HG03432 (cell line): ENCODE measurements at regions not wholly inside any gene's neighbourhood (a gene's known extent, or its start where the extent isn't known, plus 50 kb on each side); places are given as distances from the start of the nearest gene placed in this dataset.

Experiments
- ATAC-seq: cut with Tn5 transposase; IDR thresholded peaks from one replicate; pipeline ENCODE4 v1.9.1; 2021; ENCODE audit warnings: mild to moderate bottlenecking, moderate library complexity; ENCODE audit not compliant: unreplicated experiment

GRCh38 chr4:138697851-138698250, 317.7 kb upstream of the NOCT start:
- no peak for ATAC-seq

DNA sequence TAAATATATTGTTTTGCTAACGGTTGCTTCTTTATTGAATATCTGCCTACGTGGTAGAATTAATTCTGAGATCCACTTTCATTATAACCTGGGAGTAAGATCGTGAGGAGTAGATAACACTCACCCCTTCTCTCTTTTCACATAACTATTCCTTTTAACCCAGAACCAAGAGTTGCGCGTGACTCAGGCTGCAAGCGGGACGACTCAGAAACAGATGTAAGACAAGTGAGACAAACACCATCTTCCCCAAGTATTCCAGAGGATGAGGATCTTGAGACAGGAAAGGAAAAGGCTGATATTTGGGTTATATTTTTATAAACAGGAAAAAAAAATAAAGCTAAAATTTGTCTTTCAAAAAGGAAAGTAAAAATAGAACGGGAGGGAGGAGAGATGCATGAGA, 318.8 kb upstream of the NOCT start:
- ATAC-seq = no peak

GRCh38 chr4:138696058-138696457, 319.5 kb upstream of the NOCT start:
- ATAC-seq = no peak

GRCh38 chr4:138693526-138693925, 322.1 kb upstream of the NOCT start:
- no peak for ATAC-seq

- no peak for ATAC-seq
Measured at GRCh38 chr4:138692411-138692810, 323.2 kb upstream of the NOCT start.

DNA sequence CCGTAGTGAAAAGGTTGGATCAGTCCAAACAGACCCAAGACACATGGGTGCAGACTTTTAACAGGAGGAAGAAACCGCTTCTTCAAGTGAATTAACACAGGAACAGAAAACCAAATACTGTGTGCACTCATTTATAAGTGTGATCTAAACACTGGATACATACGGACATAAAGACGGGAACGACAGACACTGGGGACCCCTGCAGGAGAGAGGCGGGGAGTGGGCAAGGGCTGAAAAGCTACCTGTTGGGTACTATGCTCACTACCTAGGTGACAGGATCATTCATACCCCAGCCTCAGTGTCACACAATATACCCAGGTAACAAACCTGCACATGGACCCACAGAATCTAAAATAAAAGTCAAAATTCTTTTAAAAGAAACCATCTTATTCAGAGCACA, 326.0 kb upstream of the NOCT start:
- ATAC-seq = no peak

DNA sequence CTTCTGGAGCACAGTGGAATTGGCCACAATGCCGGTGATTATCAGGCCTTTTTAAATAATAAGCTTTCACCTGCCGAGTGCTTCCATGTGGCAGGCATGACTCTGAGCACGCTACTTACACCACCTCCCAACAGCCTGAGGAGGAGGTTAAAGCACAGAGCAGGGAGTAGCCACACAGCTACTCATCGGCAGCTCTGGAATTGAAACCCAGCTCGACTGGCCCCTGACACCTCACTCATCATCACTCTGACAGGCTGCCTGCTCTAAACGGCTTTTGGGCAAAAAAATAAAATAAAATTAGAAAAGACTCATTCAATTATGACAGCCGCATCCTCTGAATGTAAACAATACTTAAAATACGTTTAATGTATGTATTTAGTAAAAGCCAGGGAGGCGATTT, 326.4 kb upstream of the NOCT start:
- ATAC-seq = no peak

- no peak for ATAC-seq
Measured at GRCh38 chr4:138688408-138689085, 327.0 kb upstream of the NOCT start.

DNA sequence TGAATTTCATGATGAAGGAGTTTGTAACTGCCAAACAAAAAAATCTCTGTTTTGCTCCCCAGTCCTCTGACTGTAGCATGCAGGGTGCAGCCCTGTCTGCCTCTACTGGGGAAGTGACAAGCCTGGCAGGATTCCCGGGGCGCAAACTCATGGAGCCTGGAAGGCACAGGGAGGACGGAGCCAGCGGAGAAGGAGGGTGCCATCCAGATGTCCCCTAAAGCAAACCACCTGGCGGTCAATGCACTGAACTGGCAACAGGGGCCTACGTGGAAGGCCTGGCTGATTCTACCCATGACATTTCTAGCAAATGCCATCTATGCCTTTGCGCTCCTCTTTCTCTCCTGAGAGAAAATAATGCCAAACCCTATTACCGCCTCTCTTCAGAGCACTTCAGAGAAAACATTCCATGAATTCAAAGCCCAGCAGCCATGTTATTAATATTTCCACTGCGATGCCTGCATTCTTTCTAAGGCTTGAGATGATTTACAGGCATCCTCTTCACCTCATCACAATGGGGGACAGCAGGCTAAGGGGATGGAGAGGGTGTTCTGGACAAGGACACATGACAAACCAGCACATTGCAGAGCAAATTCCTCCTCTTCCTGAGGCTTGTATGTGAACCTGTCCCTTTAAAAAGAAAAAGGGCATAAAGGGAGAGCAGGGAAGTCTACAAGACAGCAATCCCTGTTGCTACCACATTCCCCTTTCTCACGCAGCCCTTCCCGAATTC, 329.3 kb upstream of the NOCT start:
- ATAC-seq = no peak

DNA sequence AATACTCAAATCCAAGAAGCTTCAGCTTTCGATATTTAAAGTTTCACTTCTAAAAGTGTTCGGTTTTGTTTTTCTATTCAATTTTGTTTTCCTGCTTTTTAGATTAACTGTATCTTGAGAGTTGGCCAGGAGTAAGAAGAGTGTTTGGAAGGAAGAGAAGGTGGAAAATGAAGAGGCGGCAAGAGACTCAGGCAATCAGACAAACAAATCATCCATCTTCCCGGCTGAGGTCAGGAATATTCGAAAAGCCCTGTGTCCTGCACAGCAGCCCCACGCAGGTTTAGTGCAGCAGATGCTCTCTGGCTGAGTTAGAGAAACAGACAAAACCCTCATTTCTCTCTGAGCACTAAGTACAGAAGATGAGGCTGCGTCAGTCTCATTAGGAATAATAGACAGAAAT, 330.3 kb upstream of the NOCT start:
- no peak for ATAC-seq

- ATAC-seq = peak; percentile 80
Measured at GRCh38 chr4:138680989-138681604, 334.5 kb upstream of the NOCT start.

DNA sequence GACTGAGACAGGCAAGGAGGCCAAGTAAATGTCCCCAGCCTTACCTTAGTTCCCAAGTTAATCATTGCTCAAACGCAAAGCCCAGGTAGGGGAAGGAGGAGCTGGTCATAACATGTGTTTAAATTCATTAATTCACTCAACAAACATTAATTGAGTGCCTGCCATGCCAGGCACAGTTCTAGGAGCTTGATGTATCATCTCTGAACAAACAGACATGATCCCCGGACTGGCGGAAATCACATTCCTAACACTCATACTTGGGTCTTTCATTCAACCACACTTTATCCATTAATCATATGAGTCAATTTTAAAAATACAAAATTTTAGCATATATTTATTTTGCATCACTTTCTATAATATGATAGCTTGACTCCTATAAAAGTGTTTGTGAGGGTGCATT, 335.3 kb upstream of the NOCT start:
- no peak for ATAC-seq

DNA sequence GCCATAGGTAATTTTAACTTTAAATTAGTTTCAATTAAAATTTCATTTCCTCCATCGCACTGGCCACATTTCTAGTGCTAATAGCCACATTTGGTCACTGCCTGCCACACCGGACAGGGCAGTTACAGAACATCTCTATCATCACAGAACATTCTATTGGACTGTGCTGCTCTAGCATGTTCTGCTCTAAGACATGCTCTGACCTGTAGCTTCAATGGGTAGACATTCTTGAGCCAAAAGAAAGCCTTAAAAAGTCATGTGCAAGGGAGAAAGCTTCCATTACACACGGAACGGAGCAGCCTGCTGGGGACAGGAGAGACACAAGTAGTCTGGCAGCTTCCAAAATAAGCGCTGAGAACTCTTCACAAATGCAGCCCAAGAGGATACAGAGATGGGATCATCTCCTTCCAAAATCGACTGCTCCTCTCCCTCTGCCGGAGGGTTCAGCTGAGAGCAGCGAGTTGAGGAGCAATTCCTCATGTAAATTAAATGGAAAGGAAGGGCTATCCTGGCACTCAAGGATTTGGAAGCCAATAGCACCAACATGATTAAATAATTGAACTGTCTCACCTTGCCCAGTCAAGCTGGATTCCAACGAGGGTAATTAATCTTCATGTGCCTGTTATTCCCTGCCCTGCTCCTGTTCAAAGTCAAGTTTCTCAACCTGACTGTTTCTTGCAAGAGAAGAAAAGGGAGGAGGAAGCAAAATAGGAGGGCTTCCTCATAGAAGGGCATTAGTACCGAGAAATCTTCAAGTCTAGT, 336.4 kb upstream of the NOCT start:
- ATAC-seq = no peak

DNA sequence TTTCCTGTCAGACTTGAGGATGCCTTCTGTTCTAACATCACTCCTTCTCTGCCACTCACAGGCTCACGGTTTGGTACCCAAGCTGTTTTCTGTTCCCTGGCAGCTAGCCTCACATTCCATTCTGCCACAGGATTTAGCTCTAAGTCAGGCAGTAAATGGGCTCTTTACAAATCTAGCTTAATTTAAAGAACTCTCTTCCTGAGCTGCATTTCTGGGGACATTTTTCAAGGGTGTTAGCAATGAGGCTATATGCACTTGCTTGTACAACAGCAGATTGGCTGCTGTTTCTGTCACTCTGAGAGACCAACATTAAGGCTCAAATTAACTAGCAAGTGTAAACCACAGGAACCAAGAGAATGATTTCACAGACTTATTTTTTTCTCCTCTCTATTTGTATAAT, 337.8 kb upstream of the NOCT start:
- ATAC-seq = no peak

DNA sequence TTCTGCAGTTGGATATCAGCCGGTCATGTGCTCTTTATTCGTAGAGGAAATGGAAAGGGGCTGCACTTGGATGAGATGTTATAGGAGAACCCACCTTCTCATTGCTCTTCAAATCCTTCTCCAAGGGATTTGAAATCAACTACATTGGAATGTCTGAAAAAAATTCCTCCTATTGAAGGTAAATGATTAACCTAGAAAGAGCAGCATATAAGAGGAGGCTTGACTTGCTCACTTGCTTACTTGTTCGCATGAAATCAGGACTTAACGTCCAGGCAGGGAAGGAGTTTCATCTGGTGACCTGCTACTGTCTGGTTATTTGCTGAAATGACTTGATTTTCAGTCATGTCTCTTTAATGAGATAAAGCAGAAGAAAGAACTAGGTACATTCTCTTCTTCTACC, 338.4 kb upstream of the NOCT start:
- no peak for ATAC-seq

- ATAC-seq = no peak
Measured at GRCh38 chr4:138675685-138676084, 339.9 kb upstream of the NOCT start.

GRCh38 chr4:138674209-138674608, 341.4 kb upstream of the NOCT start:
- no peak for ATAC-seq

DNA sequence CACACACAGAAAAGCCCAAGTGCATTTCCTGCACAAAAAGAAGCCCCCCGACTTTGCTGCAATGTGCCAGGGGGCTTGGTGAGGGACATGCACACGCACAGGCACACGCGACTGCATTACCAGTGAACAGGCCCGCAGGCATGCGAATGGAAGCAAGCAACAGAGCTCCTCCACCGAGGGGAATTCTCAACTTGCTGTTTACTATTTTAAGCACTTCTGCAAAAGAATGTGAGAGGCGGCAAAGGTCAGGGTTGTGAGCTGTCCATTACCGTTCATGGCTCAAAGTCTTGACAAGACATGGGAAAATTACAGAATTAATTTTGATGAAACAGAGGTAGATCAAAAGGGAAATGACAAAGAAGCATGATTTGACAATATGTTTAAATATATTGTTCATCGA, 342.5 kb upstream of the NOCT start:
- no peak for ATAC-seq

DNA sequence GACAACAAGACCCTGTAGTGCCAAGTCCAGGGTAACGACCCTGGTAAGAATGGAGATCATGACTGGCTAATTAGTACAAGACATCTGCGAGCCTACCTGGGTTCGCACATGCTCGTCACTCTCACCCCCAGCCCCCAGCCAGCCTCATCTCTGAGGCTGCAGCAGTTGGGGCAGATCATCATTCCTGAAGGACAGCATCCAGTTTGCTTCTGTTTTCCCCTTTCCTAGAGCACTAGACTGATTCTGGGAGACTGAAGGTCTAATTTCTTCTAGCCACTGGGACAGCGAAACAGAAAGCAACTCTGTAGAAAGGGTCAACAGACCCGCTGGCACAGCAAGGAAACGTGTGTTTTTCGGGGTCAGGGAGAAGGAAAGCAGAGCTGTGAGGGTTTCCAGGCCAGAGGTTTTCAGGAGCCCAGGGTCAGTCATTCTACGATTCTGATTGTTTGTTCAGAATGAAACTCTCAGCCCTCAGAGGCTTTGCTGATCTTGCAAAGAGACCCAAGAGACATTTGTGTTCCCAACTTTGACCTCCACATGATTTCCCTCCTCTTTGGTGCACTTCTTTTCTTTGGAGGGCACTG, 343.1 kb upstream of the NOCT start:
- peak; percentile 78 for ATAC-seq

- ATAC-seq = no peak
Measured at GRCh38 chr4:138671606-138672084, 343.9 kb upstream of the NOCT start.

- no peak for ATAC-seq
Measured at GRCh38 chr4:138671106-138671505, 344.5 kb upstream of the NOCT start.
